GM19324 (cell line): ENCODE measurements at regions not wholly inside any gene's neighbourhood (a gene's known extent, or its start where the extent isn't known, plus 50 kb on each side); places are given as distances from the start of the nearest gene placed in this dataset.
"Not testable (repeated sequence)": the region's sequence is repeated elsewhere in the genome, so short reads cannot be mapped to it uniquely, and the experiment has no call there.

ENCODE experiments used
- ATAC-seq: cut with Tn5 transposase; IDR thresholded peaks from one replicate; pipeline ENCODE4 v1.9.1; 2021; ENCODE audit warnings: mild to moderate bottlenecking, moderate library complexity; ENCODE audit not compliant: unreplicated experiment, low FRiP score

DNA sequence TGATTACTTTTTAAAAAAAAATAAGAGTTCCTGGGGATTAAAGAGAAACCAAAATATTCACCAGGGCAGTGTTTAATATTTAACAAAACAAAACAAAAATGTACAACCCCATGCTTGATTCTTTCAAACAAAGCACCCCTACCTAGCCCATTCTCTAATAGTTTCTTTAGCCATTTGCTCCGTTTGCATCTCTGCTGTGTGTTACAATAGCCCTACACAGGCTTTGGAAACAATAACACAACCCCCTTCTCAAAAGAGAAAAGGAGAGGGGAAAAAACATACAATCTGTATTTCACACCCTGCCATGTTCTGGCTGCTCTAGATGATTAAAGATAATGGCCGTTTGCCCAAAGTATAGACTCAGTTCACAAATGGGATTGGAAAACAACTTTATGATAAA is 302.9 kb downstream of the CPS1 start:
- ATAC-seq, result no peak

DNA sequence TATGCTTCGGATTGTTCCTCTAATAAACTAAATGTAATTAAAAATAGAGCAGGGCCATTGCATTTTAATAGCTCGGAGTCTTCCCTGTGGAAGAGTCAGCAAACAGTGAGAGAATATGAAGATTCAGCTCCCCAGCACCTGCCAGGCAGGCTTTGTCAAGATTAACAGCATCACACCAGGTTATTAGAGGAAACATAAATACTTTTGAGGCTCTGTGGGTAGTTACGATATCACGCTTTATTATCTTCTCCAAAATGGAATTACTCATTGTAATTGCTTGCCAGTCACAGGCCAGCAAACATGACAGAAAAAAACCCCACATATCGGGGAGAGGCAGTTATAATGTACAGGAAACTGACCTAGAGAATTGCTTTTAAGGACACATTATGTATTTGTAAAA is 303.9 kb downstream of the CPS1 start:
- ATAC-seq, result no peak

DNA sequence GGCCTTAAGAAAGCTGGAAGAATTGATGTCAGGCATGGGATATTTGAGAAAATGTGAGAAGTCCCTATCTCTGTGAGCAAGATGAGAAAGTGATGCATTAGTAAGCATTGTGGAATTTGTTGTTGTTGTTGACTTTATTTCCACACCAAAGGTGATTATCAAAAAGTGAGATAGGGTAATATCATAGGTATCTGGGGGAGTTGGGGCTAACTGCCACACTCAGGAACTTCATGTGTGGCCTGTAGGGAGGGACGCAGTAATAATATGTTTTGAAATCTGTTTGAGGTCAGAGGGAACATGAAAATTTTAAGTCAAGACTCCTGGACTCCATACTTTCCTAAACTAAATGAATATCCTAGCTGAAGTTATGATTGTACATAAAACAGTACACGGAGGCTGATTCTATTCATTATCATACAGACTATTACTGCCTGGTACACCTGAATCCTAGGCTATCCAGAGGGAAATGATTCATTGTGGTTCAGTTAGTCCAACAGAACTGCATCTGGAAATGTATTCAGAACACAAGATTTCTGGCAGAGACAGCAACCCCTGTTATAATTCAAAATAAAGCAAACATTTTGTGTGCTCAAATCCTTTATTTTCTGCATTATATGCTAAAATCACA is 304.8 kb downstream of the CPS1 start:
- no peak for ATAC-seq

DNA sequence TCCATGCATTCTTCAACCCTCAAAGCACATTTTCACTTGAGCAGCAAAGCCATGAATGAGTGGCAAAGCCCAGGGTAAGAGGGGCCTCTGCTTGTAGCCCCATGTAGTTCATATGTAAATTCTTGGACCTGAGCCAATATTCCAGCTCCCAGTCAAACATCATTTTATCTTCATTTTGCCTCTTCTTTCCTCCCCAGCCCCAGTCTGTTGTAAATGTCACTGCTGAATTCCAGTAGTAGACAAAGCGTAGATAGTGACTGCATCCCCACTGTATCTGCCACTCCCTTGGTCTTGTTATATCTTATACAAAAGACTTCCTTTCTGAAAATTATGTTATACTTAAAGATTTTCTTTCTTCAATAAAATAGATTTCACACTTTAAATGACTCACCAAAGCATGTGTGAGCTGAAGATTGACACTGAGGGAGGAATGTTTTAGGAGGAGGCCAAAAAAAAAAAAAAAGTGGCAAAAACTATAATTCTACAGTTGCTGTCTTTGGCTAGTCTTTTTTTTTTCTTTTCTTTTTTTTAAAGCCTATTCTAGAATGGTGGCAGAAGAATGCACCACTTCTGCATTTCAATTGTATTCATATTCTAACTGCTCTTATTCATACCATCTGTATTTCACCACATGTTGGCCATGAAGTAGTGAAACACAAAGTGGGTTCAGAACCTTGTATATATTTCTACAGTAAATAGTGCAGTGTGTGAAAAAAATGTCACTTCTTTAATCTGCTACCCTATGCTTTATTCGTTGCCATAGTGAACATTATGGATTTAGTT is 306.1 kb downstream of the CPS1 start:
- no peak for ATAC-seq

DNA sequence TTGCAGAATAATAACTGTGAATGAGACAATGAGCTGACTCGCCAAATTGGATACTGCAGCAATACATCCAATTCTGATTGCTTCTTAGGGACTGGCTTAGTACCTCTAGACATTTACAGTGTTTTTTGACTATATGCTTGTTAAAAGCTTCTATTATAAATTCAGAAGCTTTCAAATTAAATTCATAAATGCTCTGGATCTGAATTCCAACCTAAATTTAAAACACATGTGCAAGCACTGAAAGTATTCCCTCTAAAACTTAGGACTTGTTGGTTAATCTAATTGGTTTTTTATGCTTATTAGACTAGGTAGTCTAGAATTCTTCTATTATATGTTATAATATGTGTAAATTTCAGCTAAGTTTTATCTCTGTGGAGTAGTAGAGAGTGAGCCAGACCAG is 306.9 kb downstream of the CPS1 start:
- no peak for ATAC-seq

DNA sequence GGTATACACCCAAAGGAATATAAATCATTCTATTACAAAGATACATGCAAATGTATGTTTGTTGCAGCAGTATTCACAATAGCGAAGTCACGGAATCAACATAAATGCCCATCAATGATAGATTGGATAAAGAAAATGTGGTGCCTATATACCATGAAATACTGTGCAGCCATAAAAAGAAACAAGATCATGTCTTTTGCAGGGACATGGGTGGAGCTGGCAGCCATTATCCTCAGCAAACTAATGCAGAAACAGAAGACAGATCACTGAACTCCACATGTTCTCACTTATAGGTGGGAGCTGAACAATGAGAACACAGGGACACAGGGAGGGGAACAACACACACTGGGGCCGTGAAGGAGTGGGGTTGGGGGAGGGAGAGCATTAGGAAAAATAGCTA is 315.2 kb downstream of the CPS1 start:
- not testable (repeated sequence) for ATAC-seq

DNA sequence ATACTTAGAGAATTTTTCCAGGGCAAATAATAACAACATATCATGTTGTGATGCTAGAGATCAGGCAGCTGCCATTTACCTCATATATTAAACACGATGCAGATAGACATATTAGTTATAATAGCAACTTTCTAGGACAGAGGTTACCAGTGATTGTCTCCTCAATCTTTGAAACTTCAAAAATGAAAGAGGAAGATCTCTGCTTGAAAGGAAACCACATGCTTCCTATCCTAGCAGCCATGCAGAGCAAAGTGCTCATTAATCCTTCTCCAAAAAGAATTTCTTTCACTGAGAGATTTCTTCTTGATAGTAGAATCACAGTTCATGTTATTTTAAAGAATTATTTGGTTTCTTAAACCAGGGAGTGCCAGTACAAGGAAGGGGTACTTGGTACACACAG is 317.2 kb downstream of the CPS1 start:
- no peak for ATAC-seq

DNA sequence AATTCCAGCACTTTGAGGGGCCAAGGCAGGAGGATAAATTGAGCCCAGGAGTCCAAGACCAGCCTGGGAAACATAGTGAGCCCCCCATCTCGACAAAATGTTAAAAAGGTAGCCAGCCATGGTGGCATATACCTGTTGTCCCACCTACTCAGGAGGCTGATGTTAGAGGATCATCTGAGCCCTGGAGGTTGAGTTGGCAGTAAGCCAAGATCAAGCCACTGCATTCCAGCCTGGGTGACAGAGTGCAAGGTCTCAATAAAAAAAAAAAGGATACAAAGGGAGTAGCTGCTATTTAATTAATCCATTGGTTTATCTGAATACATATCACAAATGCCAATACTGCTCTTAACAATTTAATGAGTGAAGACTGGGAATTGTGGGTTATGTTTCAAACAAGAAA is 327.8 kb downstream of the CPS1 start:
- ATAC-seq, result no peak

DNA sequence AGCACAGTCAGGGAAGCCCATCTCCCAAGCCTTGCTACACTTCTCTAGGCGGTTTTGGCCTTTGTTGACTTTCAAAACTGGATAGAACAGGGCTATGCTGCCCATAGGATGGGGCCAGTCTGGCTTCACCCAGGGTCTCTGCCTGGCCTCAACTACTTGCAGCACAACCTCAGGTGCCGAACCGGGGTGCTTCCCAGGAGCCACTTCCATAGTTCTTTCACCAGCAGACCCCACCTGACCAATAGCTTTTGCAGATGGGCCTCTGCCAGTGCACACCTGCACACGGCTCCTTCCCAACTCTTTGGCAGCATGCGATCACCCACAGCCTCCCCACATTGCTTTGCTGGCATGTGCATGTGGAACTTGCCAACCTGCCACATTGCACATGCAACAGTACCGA is 331.6 kb downstream of the CPS1 start:
- no peak for ATAC-seq

DNA sequence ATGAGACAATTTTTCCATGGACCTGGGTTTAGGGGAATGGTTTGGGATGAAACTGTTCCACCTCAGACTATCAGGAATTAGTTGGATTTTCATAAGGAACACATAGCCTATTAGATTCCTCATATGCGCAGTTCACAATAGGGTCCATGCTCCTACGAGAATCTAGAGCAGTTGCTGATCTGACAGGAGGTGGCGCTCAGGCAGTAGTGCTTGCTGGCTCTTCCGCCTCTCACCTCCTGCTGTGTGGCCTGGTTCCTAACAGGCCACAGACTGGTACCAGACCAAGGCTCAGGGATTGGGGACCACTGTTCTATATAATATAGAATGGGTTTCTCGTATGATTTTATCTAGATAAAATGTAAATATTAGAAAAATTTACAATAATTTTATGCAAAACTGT is 338.7 kb downstream of the CPS1 start:
- no peak for ATAC-seq

DNA sequence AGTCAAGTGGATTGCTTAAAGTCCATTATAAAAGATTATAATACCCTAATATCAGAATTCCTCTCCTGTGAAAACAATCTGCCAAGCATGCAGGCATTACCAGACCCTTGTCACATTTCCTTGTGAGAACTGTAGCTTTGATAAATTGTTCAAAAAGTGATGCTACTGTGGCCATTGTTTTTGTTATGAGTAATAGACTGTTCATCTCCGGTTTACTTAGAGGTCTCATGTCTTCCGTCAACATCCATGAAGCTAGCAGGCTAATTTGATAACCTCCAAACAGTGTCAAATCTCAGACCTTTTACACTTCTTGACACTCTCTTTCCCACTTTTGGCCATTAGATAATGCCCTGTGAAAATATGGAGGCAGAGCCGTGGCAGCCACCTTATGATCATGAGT is 342.7 kb downstream of the CPS1 start:
- no peak for ATAC-seq

DNA sequence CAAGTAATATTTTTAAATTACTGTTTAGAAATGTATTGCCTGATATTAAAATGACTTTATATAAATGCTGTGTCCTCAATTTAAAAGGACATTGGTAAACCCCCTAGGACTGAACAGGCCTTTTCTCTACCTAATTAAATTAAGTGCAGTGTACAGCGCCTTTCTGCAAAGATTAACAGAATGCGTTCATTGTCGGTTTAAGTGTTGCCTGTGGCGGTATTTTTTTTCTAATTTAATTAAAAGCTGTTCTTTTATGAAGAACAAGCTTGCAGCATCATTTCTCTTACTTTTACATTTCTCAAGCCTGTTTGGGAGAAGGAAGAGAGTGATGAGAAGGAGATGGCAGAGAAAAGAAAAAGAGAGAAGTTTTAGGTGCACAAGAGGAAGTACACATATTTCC is 344.9 kb downstream of the CPS1 start:
- no peak for ATAC-seq

DNA sequence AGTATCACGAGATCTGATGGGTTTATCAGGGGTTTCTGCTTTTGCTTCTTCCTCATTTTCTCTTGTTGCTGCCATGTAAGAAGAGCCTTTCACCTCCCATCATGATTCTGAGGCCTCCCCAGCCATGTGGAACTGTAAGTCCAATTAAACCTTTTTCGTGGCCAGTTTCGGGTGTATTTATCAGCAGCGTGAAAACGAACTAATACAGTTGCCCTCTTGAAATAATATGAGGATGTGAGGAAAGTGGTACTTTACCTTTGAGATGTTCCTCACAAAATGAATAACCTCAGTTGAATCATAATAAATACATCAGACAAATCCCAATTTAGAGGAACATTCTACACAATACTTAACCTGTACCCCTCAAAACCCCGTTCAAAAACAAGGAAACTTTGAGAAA is 356.4 kb downstream of the CPS1 start:
- no peak for ATAC-seq

DNA sequence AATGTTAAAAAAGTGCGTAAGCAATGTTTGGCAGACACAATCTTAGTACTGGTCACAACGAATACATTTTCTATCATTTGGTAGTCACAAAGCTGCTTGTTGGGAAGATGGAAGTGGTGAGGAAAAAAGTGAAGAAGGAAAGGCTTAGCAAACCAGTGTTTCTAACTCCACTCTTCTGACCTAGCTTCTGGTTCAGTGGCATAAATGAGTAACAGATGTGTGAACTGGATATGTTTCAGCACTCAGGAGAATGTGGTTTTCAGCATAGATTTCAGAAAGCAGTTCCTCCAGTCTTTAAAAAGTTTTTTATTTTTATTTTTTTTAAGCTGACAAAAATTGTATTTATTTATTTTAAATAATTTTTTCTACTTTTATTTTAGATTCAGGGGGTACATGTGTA is 357.1 kb downstream of the CPS1 start:
- no peak for ATAC-seq

DNA sequence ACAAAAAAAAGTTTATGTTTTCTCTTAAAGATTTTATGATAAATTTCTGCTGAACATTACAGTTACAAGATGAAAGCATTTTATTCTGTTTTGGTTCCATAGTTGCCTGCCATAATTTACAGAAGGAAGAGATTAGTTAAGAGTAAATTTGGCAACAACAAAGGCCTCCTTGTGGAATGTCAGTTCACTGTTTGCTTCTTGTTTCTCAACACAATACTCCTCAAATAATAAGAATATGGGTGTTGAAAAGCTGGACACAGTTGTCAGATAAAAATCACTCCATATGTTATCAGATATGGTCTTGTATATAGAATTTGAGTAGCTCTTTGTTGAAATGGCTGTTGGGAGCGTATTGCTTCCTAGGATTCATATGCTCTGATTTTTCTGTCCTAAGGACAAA is 359.5 kb downstream of the CPS1 start:
- no peak for ATAC-seq

DNA sequence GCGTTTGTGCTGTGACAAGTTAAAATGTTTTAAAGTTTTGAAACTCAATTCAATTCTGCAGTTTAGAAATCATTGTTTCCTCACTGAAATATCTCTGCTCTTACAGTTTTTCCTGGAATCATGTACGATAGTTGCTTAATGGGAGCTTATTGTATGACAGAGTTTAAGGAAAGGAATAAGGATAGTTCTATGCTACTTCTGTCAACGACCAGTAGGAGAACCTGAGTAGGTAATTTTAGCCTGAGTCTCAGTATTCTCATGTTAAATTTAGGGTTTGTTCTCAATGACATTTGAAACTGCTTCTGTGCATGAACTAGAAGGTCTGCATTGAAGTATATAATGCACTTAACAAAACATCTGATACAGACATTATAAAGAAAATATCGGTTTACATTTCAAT is 361.1 kb downstream of the CPS1 start:
- no peak for ATAC-seq

DNA sequence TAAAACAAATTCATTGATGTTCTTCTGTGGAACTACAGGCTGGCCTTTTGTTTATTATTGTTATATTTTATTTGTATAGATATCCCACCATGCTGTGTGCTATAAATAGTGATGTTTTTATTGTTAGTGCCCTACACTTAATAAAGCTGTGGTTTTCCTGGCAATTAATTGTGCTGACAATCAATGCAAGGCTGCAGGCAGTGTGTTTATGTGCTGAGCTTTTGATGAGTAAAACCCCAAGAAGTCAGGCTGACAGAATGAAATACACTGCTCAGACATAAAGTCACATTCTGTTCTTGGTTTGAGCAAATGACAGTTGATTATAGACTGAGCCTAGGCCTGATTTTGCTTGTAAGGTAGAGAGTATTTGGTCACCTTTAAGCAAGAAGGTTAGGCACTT is 362.7 kb downstream of the CPS1 start:
- no peak for ATAC-seq

DNA sequence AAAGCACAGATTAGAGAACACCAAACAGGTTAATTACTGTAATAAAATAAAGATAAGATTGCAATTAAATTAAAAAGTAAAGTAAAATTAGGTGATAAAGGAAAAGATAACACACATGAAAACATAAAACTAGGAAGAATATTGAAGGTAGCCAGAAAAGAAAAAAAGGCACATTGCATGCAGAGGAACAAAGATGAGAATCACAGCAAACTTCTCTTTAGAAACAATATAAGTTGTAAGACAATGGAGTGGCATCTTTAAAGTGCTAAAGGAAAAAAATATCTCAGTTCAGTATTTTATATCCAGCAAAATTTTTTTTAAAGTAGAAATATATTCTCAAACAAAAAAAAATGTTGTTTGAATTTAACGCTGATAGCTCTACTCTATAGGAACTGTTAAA is 366.0 kb downstream of the CPS1 start:
- no peak for ATAC-seq

DNA sequence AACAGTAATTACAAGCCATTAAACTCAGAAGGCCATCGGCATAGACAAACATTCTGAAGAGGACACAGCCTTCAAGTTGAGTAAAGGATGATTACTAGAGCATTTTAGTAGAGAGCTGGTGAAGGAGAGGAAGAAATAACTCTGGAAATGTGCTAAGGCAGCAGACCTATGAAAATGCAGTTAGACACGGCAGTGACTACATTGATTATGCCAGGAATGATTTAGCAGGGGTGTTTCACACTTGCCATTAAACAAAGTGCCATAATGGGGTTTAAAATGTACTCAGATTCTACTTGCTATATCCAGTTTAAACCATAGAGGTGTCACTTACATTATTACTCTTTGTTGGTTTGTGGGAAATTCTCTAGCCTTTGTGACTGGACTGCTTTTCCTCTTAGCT is 372.3 kb downstream of the CPS1 start:
- no peak for ATAC-seq

DNA sequence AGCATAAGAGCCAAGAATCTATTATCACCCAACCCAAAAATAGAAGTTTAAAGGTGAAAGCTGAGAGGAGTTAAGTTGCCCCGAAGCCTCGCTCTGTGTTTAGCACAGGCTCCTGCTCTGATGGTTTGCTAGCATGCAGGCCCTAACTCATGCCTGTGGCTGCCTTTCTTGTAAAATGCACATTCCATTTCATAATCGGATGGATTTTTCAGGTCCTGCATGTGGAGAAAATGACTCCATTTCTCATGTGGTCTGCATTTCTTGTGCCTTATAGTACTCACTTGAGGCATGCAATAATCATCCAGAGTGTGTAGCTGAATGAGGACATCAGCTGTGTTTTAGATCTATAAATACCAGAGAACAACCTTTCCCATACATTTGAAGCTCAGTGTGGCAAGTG is 381.8 kb downstream of the CPS1 start:
- no peak for ATAC-seq

DNA sequence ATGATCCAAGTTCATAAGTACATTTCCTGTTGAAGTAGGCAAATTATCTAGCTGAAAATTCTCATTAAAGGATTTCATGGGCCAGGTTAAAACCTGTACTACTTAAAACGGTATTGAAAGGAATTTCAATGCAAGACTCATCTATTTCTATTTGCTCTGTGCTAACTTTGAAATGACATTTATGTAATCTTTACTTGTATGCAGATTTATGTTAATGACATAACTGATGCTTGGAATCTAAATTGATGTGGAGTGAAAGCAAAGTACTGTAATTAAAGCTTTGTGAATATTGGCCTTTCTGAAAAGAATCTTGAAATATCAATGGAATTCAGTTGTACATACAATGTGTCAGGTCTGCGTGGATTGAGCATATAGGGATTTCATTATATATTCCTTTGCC is 390.0 kb downstream of the CPS1 start:
- ATAC-seq, result no peak

DNA sequence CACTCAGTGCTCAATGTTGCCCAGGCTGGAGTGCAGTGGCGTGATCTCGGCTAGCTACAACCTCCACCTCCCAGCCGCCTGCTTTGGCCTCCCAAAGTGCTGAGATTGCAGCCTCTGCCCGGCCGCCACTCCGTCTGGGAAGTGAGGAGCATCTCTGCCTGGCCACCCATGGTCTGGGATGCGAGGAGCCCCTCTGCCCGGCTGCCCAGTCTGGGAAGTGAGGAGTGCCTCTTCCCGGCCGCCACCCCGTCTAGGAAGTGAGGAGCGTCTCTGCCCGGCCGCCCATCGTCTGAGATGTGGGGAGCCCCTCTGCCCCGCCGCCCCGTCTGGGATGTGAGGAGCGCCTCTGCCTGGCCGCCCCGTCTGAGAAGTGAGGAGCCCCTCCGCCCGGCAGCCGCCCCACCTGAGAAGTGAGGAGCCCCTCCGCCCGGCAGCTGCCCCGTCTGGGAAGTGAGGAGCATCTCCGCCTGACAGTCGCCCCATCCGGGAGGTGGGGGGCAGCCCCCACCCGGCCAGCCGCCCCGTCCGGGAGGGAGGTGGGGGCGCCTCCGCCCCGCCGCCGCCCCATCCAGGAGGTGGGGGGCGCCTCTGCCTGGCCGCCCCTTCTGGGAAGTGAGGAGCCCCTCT is 394.1 kb downstream of the CPS1 start:
- ATAC-seq, result not testable (repeated sequence)
